Lower lobe of right lung (tissue), 2 donors: ENCODE measurements at regions not wholly inside any gene's neighbourhood (a gene's known extent, or its start where the extent isn't known, plus 50 kb on each side); places are given as distances from the start of the nearest gene placed in this dataset.

Experiments used
- ATAC-seq, 2 donors: fragments of 200-7000 bp; cut with Tn5 transposase; one replicate each; pipeline ENCODE4 v1.9.1; 2020 to 2022; ENCODE audit warnings: mild to moderate bottlenecking in 2 of 2, moderate library complexity in 2 of 2
- DNase-seq: peaks from one replicate; pipeline ENCODE4 v3.0.0-alpha.2; 2020
- H3K27ac ChIP-seq: fragments of 200-600 bp; one replicate; pipeline ENCODE4 v1.8.0; 2022
- H3K27me3 ChIP-seq: fragments of 200-600 bp; one replicate; pipeline ENCODE4 v1.8.0; 2022; ENCODE audit warnings: low read depth
- H3K36me3 ChIP-seq: fragments of 200-600 bp; one replicate; pipeline ENCODE4 v1.8.0; 2022; ENCODE audit warnings: mild to moderate bottlenecking
- H3K4me1 ChIP-seq: fragments of 200-600 bp; one replicate; pipeline ENCODE4 v1.8.0; 2022
- H3K4me3 ChIP-seq: fragments of 200-600 bp; one replicate; pipeline ENCODE4 v1.8.0; 2022; ENCODE audit warnings: mild to moderate bottlenecking
- H3K9me3 ChIP-seq: fragments of 200-600 bp; one replicate; pipeline ENCODE4 v1.8.0; 2022
- intact Hi-C: fragments of 100-400 bp; cut with DNase I; formaldehyde crosslinking; loops from one replicate; pipeline ENCODE4 v1.11.0; 2022
- TF ChIP-seq, protein P1 (sequence below): fragments of 200-600 bp; IDR thresholded peaks from one replicate; pipeline ENCODE4 v1.8.0; 2022; ENCODE audit warnings: antibody characterized with exemption, mild to moderate bottlenecking
- donor health status: DM: no; HTN: yes; CAD: no; lungs with severe emphysema.

DNA sequence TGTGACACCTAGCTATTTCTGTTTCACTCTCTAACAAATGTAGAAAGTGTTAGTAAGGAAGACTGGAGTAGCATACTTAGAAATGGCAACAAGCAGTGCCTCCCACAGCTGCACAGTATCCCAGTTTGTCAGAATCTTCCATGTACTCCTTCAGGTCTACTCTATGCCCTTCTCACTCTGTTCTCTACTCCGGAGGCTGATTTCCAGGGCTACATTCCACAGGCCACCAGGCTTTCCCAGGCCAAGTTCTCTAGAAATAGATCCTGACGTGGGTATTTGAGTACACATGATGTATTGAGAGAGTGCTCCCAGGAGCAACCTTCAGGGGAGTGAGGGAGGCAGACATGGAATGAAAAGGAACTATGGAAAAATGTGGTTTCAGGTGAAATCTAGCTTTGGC is 177.3 kb upstream of the GK2 start:
- Histone ChIP-seq H3K36me3 (no peaks in the 10 kb centered on the region), H3K4me3 (no peak overlapping the region), H3K9me3 (no peaks in the 10 kb centered on the region), H3K27ac (no peak overlapping the region), H3K4me1 (no peaks in the 10 kb centered on the region), H3K27me3 (no peaks in the 10 kb centered on the region)
- intact Hi-C loops, result no loop called here
- TF ChIP-seq, protein P1, sequence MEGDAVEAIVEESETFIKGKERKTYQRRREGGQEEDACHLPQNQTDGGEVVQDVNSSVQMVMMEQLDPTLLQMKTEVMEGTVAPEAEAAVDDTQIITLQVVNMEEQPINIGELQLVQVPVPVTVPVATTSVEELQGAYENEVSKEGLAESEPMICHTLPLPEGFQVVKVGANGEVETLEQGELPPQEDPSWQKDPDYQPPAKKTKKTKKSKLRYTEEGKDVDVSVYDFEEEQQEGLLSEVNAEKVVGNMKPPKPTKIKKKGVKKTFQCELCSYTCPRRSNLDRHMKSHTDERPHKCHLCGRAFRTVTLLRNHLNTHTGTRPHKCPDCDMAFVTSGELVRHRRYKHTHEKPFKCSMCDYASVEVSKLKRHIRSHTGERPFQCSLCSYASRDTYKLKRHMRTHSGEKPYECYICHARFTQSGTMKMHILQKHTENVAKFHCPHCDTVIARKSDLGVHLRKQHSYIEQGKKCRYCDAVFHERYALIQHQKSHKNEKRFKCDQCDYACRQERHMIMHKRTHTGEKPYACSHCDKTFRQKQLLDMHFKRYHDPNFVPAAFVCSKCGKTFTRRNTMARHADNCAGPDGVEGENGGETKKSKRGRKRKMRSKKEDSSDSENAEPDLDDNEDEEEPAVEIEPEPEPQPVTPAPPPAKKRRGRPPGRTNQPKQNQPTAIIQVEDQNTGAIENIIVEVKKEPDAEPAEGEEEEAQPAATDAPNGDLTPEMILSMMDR, result no peak
- ATAC-seq (no peak), DNase-seq (no peak)

DNA sequence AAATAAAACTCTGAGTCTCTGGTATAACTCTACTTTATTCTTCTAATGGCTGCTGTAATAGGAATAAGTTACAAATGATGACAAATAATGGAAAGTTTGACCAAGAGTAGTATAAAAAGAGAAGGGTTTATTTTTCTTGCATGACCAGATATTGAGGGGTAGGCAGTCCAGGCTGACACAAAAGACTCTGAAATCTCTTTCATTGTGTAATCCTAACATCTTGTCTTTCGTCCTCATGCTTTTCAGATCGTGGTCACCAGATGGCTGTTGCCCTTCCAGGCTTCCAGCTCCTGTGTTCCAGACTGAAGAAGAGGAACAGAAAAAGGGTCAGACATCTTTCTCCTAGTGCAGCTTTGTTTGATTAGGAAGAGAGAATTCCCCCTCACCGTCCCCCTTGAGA is 176.9 kb upstream of the GK2 start:
- no peaks in the 10 kb centered on the region for H3K27me3 ChIP-seq
- ATAC-seq (no peak), DNase-seq (no peak)
- H3K36me3 ChIP-seq, result no peaks in the 10 kb centered on the region
- H3K4me1 ChIP-seq, result no peaks in the 10 kb centered on the region
- intact Hi-C loops, result no loop called here
- no peak overlapping the region for H3K27ac ChIP-seq
- no peaks in the 10 kb centered on the region for H3K9me3 ChIP-seq
- TF ChIP-seq, protein P1, result no peak
- H3K4me3 ChIP-seq, result no peak overlapping the region

- Histone ChIP-seq H3K4me3 (no peak overlapping the region), H3K27ac (no peak overlapping the region), H3K27me3 (no peaks in the 10 kb centered on the region), H3K4me1 (no peaks in the 10 kb centered on the region), H3K36me3 (no peaks in the 10 kb centered on the region), H3K9me3 (no peaks in the 10 kb centered on the region)
- ATAC-seq (no peak), DNase-seq (no peak)
- intact Hi-C loops, result no loop called here
- TF ChIP-seq, protein P1, result no peak
These were observed 176.3 kb upstream of the GK2 start for GRCh38 chr4:79584352-79584751.

GRCh38 chr4:79578606-79579005 is 170.6 kb upstream of the GK2 start:
- TF ChIP-seq, protein P1, result no peak
- H3K9me3 ChIP-seq, result no peaks in the 10 kb centered on the region
- H3K36me3 ChIP-seq, result no peaks in the 10 kb centered on the region
- intact Hi-C loops, result no loop called here
- no peaks in the 10 kb centered on the region for H3K4me1 ChIP-seq
- no peak overlapping the region for H3K27ac ChIP-seq
- no peaks in the 10 kb centered on the region for H3K27me3 ChIP-seq
- peak; percentile 67 for DNase-seq
- no peak overlapping the region for H3K4me3 ChIP-seq
- ATAC-seq, result peak; percentile 62 to 87

DNA sequence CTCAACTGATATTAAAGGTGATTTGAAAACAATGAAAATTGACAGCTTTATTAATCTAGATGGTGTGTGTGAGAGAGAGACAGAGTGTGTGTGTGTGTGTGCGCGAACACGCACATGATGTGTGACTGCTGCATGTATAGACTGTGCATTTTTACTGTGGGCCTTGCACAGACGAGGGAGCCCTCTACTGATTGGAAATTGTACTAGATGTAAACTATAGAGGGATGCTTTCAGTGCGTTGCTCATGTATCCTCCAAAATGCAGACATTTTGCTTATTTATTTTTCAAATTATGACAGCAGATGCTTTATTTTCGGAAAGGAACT is 168.4 kb upstream of the GK2 start:
- ATAC-seq (peak; percentile 64), DNase-seq (no peak)
- Histone ChIP-seq H3K4me3 (no peak overlapping the region), H3K36me3 (no peaks in the 10 kb centered on the region), H3K27ac (no peak overlapping the region), H3K9me3 (no peaks in the 10 kb centered on the region), H3K27me3 (no peaks in the 10 kb centered on the region), H3K4me1 (no peaks in the 10 kb centered on the region)
- TF ChIP-seq, protein P1, result peak; percentile 35
- intact Hi-C loops, result no loop called here
